Hepatocyte (in vitro differentiated cells): ENCODE measurements at regions not wholly inside any gene's neighbourhood (a gene's known extent, or its start where the extent isn't known, plus 50 kb on each side); places are given as distances from the start of the nearest gene placed in this dataset.

ENCODE experiments used
- DNase-seq: peaks from one replicate; pipeline ENCODE4 v3.0.0-alpha.2; 2016; ENCODE audit warnings: low spot score
- H2AFZ ChIP-seq: fragments of 200-600 bp; sonication (generic); 2 replicates; pipeline ENCODE4 v1.6.0; 2016; ENCODE audit warnings: antibody characterized with exemption, mild to moderate bottlenecking
- H3K27ac ChIP-seq: fragments of 200-600 bp; sonication (generic); 2 replicates; pipeline ENCODE4 v1.5.1; 2016; ENCODE audit warnings: mild to moderate bottlenecking
- H3K27me3 ChIP-seq: fragments of 200-600 bp; sonication (generic); 2 replicates; pipeline ENCODE4 v1.6.1; 2016
- H3K36me3 ChIP-seq: fragments of 200-600 bp; sonication (generic); replicated peaks from 2 replicates; pipeline ENCODE4 v1.5.1; 2016; ENCODE audit warnings: low read depth; ENCODE audit not compliant: insufficient read depth
- H3K4me1 ChIP-seq: fragments of 200-600 bp; sonication (generic); 2 replicates; pipeline ENCODE4 v1.5.1; 2016; ENCODE audit warnings: mild to moderate bottlenecking, moderate library complexity; ENCODE audit not compliant: insufficient read depth
- H3K4me2 ChIP-seq: fragments of 200-600 bp; sonication (generic); 2 replicates; pipeline ENCODE4 v1.6.0; 2016
- H3K4me3 ChIP-seq: fragments of 200-600 bp; sonication (generic); 2 replicates; pipeline ENCODE4 v1.5.1; 2016; ENCODE audit warnings: mild to moderate bottlenecking
- H3K79me2 ChIP-seq: fragments of 200-600 bp; sonication (generic); 2 replicates; pipeline ENCODE4 v1.6.0; 2017; ENCODE audit warnings: mild to moderate bottlenecking
- H3K9me2 ChIP-seq: fragments of 200-600 bp; sonication (generic); replicated peaks from 2 replicates; pipeline ENCODE4 v1.6.0; 2017; ENCODE audit warnings: mild to moderate bottlenecking; ENCODE audit not compliant: insufficient read depth
- H3K9me3 ChIP-seq: fragments of 200-600 bp; sonication (generic); 2 replicates; pipeline ENCODE4 v1.5.1; 2016; ENCODE audit warnings: low read depth, mild to moderate bottlenecking
- H4K20me1 ChIP-seq: fragments of 200-600 bp; sonication (generic); 2 replicates; pipeline ENCODE4 v1.6.0; 2016; ENCODE audit warnings: mild to moderate bottlenecking; ENCODE audit not compliant: insufficient read depth, poor library complexity, severe bottlenecking
- EZH2 ChIP-seq: fragments of 200-600 bp; sonication (generic); IDR thresholded peaks from 2 replicates; pipeline ENCODE4 v1.6.1; 2016; ENCODE audit warnings: antibody characterized with exemption, mild to moderate bottlenecking, borderline replicate concordance
- EZH2phosphoT487 ChIP-seq: fragments of 200-600 bp; sonication (generic); IDR thresholded peaks from one replicate; pipeline ENCODE4 v1.6.1; 2018; ENCODE audit warnings: antibody characterized with exemption, mild to moderate bottlenecking, low read depth, moderate library complexity; ENCODE audit not compliant: unreplicated experiment, severe bottlenecking
- WGBS: methylation state at CpG from one replicate; pipeline ENCODE4 v1.1.6; 2016; ENCODE audit warnings: low lambda C conversion rate; ENCODE audit errors: missing lambda C conversion rate; 5-methylcytosine and 5-hydroxymethylcytosine counted together
- TF ChIP-seq, protein P1 (sequence below): fragments of 200-600 bp; sonication (generic); IDR thresholded peaks from 2 replicates; pipeline ENCODE4 v1.5.1; 2016; ENCODE audit warnings: antibody characterized with exemption, mild to moderate bottlenecking; ENCODE audit not compliant: poor library complexity

DNA sequence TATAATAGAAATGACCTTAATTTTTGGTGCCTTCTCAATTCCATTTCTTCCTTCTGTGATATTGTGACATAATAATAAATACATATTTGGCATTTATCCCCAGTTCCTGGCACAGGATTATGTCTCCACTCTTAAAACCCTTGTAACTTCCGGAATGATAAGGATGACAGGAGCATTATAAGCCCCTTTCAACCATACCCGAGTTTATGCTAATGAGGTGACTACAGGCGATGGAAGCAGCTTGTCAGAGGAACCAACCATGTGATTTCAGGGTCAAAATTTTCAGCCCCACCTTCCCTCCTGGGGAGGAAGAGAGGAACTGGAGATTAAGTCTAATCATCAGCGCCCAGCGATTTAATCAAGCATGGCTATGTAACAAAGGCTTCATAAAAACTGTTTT, 528.5 kb upstream of the CRIM1 start:
- 73% methylated on average over 5 of the region's 5 CpGs for WGBS
- no peaks in the 10 kb centered on the region for H3K4me1 ChIP-seq
- H3K4me3 ChIP-seq: no peak overlapping the region
- no peak overlapping the region for H3K27ac ChIP-seq
- H3K9me2 ChIP-seq: no peaks in the 10 kb centered on the region
- no peak for DNase-seq
- no peaks in the 10 kb centered on the region for H3K79me2 ChIP-seq
- H4K20me1 ChIP-seq: no peaks in the 10 kb centered on the region
- H2AFZ ChIP-seq: no peak overlapping the region
- no peaks in the 10 kb centered on the region for H3K27me3 ChIP-seq
- no peak overlapping the region for H3K4me2 ChIP-seq
- no peaks in the 10 kb centered on the region for H3K9me3 ChIP-seq
- TF ChIP-seq, protein P1, sequence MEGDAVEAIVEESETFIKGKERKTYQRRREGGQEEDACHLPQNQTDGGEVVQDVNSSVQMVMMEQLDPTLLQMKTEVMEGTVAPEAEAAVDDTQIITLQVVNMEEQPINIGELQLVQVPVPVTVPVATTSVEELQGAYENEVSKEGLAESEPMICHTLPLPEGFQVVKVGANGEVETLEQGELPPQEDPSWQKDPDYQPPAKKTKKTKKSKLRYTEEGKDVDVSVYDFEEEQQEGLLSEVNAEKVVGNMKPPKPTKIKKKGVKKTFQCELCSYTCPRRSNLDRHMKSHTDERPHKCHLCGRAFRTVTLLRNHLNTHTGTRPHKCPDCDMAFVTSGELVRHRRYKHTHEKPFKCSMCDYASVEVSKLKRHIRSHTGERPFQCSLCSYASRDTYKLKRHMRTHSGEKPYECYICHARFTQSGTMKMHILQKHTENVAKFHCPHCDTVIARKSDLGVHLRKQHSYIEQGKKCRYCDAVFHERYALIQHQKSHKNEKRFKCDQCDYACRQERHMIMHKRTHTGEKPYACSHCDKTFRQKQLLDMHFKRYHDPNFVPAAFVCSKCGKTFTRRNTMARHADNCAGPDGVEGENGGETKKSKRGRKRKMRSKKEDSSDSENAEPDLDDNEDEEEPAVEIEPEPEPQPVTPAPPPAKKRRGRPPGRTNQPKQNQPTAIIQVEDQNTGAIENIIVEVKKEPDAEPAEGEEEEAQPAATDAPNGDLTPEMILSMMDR: no peak
- TF ChIP-seq EZH2 (no peak), EZH2phosphoT487 (no peak)
- H3K36me3 ChIP-seq: no peaks in the 10 kb centered on the region

- no peaks in the 10 kb centered on the region for H3K79me2 ChIP-seq
- H3K4me3 ChIP-seq: no peak overlapping the region
- no peaks in the 10 kb centered on the region for H3K9me3 ChIP-seq
- H3K36me3 ChIP-seq: no peaks in the 10 kb centered on the region
- H2AFZ ChIP-seq: no peak overlapping the region
- no peaks in the 10 kb centered on the region for H3K9me2 ChIP-seq
- no peak overlapping the region for H3K27ac ChIP-seq
- 29% methylated on average over 3 of the region's 3 CpGs for WGBS
- DNase-seq: no peak
- no peaks in the 10 kb centered on the region for H3K4me1 ChIP-seq
- H3K4me2 ChIP-seq: no peak overlapping the region
- no peaks in the 10 kb centered on the region for H4K20me1 ChIP-seq
- H3K27me3 ChIP-seq: no peaks in the 10 kb centered on the region
- TF ChIP-seq, protein P1: no peak
- TF ChIP-seq EZH2: no peak
- no peak for TF ChIP-seq EZH2phosphoT487
These were observed 532.9 kb upstream of the CRIM1 start for GRCh38 chr2:35822716-35823115.

GRCh38 chr2:35821675-35822074, 533.9 kb upstream of the CRIM1 start:
- Histone ChIP-seq H2AFZ (no peak overlapping the region), H3K36me3 (no peaks in the 10 kb centered on the region), H3K27me3 (no peaks in the 10 kb centered on the region), H3K27ac (no peak overlapping the region), H3K4me1 (no peaks in the 10 kb centered on the region), H3K4me2 (no peak overlapping the region), H3K9me3 (no peaks in the 10 kb centered on the region), H4K20me1 (no peaks in the 10 kb centered on the region), H3K9me2 (no peaks in the 10 kb centered on the region), H3K79me2 (no peaks in the 10 kb centered on the region), H3K4me3 (no peak overlapping the region)
- 9% methylated on average over 2 of the region's 2 CpGs for whole genome bisulfite sequencing
- no peak for DNase-seq
- TF ChIP-seq EZH2 (no peak), EZH2phosphoT487 (no peak)
- TF ChIP-seq, protein P1: no peak

GRCh38 chr2:35820391-35820790, 535.2 kb upstream of the CRIM1 start:
- 78% methylated on average over 2 of the region's 2 CpGs for WGBS
- Histone ChIP-seq H3K9me3 (no peaks in the 10 kb centered on the region), H3K4me1 (no peaks in the 10 kb centered on the region), H3K36me3 (no peaks in the 10 kb centered on the region), H3K79me2 (no peaks in the 10 kb centered on the region), H3K4me2 (no peak overlapping the region), H3K27me3 (no peaks in the 10 kb centered on the region), H3K9me2 (no peaks in the 10 kb centered on the region), H2AFZ (no peak overlapping the region), H3K4me3 (no peak overlapping the region), H4K20me1 (no peaks in the 10 kb centered on the region), H3K27ac (no peak overlapping the region)
- DNase-seq: no peak
- TF ChIP-seq EZH2phosphoT487: no peak
